ENCODE measurements at regions not wholly inside any gene's neighbourhood (a gene's known extent, or its start where the extent isn't known, plus 50 kb on each side); places are given as distances from the start of the nearest gene placed in this dataset.

GRCh38 chr7:21077602-21078001 lies 290.9 kb upstream of the SP8 start:
- Histone ChIP-seq H3K27ac (no peak overlapping the region), H3K27me3 (ENCODE audit: insufficient read depth, low read depth, severe bottlenecking) (peaks cover 12% of the 10 kb centered on the region), H3K4me3 (ENCODE audit: low read depth, low read length) (no peak overlapping the region), H3K36me3 (no peaks in the 10 kb centered on the region), H3K9me3 (ENCODE audit: severe bottlenecking) (no peaks in the 10 kb centered on the region)
- no peak for DNase-seq
- no peak for TF ChIP-seq CTCF (IDR thresholded peaks at IDR 0.05; ENCODE audit: low read depth, low read length)

DNA sequence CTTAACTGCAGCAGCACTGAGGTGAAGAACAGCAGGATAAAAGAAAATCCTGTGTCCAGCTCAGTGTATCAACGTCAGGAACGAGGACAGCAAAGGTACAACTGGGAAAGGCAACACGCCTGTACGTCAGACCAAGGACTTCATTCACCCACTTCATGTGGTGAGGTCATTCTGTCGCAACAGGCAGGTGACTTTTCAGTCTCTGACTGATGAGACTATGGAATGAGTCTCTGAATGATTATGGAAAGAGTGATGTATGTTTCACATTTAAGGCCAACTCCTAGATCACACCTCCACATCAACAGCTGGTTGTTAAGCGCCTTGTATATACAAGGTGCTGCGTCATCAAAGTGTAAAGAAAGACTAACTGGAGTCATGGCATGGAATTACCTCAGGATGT lies 297.6 kb upstream of the SP8 start:
- no peaks in the 10 kb centered on the region for H3K36me3 ChIP-seq
- H3K4me3 ChIP-seq (ENCODE audit: low read depth, low read length), result no peak overlapping the region
- DNase-seq, result no peak

DNA sequence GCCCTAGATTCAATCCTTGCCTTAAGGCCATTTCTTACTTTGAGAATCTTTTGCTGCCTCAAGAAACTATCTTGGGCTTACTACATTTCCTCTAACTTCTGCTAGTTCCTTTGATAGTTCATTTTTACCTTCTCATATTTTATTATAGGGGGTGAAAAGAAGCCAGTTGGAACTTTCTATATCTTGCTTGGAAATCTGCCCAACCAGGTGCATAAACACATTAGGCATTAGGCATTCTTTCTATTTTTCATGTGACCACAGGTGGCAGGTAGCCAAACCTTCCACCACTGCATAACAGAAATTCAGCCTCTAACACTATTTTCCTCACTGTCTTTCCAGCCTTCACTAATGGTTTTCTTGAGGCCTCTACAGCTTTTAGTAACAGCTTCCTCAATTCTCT lies 300.0 kb upstream of the SP8 start:
- H3K27me3 ChIP-seq (ENCODE audit: insufficient read depth, low read depth, severe bottlenecking), result peaks cover 4% of the 10 kb centered on the region
- no peaks in the 10 kb centered on the region for H3K36me3 ChIP-seq
- no peak for DNase-seq
- no peak overlapping the region for H3K4me3 ChIP-seq (ENCODE audit: low read depth, low read length)
- H3K27ac ChIP-seq, result no peak overlapping the region
- no peaks in the 10 kb centered on the region for H3K9me3 ChIP-seq (ENCODE audit: severe bottlenecking)
- TF ChIP-seq CTCF (IDR thresholded peaks at IDR 0.05; ENCODE audit: low read depth, low read length), result no peak

More for the DNA sequence above, 297.6 kb upstream of the SP8 start:
- Histone ChIP-seq H3K9me3 (ENCODE audit: severe bottlenecking) (no peaks in the 10 kb centered on the region), H3K27ac (no peak overlapping the region), H3K27me3 (ENCODE audit: insufficient read depth, low read depth, severe bottlenecking) (peaks cover 4% of the 10 kb centered on the region)
- no peak for TF ChIP-seq CTCF (IDR thresholded peaks at IDR 0.05; ENCODE audit: low read depth, low read length)

DNA sequence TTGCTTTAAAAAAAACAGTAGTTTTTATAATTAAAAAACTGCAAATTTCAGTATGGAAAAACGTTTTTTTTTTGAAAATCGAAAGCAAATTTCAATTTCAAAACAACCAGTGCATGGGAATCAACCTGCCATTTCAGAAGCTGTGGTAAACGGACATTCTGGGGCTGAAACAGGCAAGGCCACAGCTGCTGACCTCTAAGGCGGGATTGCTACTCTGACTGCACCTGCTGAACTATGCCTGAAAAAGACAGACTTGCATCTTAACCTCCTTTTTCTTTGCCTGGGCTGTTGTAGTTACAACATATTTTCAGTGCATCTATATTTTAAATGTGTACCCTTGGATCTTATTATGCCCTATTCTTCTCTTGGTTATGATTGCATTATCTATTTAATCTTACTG lies 303.0 kb upstream of the SP8 start:
- DNase-seq, result no peak
- no peaks in the 10 kb centered on the region for H3K9me3 ChIP-seq (ENCODE audit: severe bottlenecking)
- H3K36me3 ChIP-seq, result no peaks in the 10 kb centered on the region
- peaks cover 14% of the 10 kb centered on the region for H3K27me3 ChIP-seq (ENCODE audit: insufficient read depth, low read depth, severe bottlenecking)
- H3K4me3 ChIP-seq (ENCODE audit: low read depth, low read length), result no peak overlapping the region
- TF ChIP-seq CTCF (IDR thresholded peaks at IDR 0.05; ENCODE audit: low read depth, low read length), result no peak
- no peak overlapping the region for H3K27ac ChIP-seq

DNA sequence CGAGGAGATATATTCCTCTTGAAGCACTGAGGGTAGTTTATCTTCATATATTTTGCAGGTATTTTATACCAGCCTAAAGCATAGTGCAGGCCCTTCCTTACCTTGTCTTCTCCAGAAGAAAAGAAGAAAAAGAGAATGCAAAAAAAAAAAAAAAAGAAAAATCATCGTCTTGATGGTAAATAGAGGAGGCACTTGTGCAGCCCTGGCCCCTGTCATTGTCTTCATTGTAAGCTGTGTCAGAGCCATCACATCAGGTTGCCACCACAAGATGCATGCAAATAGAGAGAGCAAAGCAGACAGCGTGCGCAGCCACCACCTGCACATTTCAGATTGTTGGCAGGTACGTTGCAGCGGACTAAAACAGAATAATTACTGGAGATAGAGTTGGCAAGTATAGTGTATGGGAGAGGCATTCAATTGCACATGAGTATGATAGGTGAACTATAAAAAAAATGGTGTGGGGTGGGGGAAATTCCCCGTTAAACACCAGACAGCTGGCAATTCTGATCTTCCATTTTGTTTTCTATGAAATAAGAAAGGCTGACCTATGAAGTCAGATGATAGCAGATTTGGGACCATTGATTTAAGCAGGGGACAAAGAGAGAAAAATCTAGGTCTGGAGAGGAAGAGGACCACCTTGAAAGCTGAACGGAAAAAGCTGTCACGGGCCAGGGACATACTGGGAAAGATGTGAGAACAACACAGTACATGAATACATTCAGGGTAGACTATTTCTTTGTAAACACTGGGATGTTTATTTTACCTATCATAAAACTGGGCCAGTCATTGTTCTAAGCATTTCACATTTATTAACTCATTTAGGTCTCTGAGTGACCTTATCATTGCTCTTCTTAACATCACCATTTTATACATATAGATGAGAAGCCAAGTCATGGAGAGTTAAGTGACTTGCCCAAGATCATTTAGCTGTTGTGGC lies 306.3 kb upstream of the SP8 start:
- Histone ChIP-seq H3K27me3 (ENCODE audit: insufficient read depth, low read depth, severe bottlenecking) (peaks cover 14% of the 10 kb centered on the region), H3K27ac (no peak overlapping the region), H3K9me3 (ENCODE audit: severe bottlenecking) (no peaks in the 10 kb centered on the region), H3K4me3 (ENCODE audit: low read depth, low read length) (no peak overlapping the region), H3K36me3 (no peaks in the 10 kb centered on the region)
- no peak for TF ChIP-seq CTCF (IDR thresholded peaks at IDR 0.05; ENCODE audit: low read depth, low read length)
- no peak for DNase-seq

Data from WERI-Rb-1 (cell line).